Brain pericyte (primary cell): ENCODE measurements at regions not wholly inside any gene's neighbourhood (a gene's known extent, or its start where the extent isn't known, plus 50 kb on each side); places are given as distances from the start of the nearest gene placed in this dataset.

Experiments used
- DNase-seq: peaks from one replicate; pipeline ENCODE4 v3.0.0-alpha.2; 2012; ENCODE audit warnings: low read depth, low spot score

DNA sequence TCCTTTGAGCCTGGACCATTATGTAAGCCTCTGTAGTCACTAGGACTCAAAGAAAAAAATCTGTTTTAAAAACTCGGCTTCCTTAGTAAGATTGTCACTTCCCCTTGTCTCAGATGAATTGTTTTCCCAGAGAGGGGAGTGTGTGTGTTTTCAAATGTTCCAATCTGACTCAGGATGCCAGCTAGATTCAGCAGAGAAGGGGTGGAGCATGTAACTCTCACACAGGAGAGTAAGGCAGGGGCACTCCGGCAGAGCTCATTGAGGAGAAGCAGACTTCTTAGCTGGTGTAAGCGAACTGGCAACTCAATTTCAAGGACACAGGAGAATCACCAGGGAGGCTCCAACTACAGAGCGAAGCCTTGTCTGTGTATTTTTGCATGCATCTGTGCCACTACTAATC, 623.2 kb downstream of the LMO4 start:
- DNase-seq: no peak

GRCh38 chr1:87953121-87953520, 624.4 kb downstream of the LMO4 start:
- no peak for DNase-seq

- peak; percentile 39 for DNase-seq
Measured at GRCh38 chr1:87953732-87954344, 625.2 kb downstream of the LMO4 start.

GRCh38 chr1:87955038-87955437, 626.4 kb downstream of the LMO4 start:
- no peak for DNase-seq

GRCh38 chr1:87956072-87956471, 627.4 kb downstream of the LMO4 start:
- DNase-seq: peak; percentile 13

DNA sequence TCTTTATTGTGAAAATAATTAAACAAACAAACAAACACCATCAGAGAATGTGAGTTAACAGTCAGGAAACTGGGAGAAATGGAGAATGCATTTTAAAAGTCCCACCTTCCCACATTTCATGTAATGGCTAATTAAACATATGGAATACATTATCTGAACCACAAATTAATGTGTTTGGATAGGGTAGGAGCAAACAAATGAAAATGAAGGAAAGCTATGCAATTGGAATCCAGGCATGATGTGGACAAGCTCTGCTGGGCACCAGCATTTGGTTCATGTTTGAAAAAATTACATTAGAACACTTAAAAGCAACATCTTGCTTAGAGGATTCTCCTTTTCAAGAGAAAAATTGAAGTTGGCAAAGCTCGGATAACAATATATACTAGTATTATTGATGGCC, 628.1 kb downstream of the LMO4 start:
- DNase-seq: no peak

DNA sequence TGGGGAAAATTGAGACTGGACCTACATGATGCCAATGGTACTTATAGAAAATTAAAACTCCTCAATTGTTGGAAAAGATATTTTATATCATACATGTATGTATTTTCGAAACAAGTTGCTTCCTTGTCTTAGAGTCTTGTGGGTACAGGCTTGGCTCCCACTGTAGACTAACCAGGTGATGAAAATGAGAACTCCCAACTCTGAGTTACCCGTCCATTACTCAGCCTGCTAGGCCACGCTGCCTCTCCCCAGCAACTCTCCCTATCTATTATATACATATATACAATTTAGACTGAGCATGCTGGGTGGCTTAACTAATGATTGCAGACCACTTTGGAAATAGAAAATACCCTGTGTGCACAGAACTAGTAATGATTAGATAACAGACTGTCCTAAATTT, 628.7 kb downstream of the LMO4 start:
- no peak for DNase-seq

- DNase-seq: no peak
Measured at GRCh38 chr1:87958201-87958600, 629.5 kb downstream of the LMO4 start.

DNA sequence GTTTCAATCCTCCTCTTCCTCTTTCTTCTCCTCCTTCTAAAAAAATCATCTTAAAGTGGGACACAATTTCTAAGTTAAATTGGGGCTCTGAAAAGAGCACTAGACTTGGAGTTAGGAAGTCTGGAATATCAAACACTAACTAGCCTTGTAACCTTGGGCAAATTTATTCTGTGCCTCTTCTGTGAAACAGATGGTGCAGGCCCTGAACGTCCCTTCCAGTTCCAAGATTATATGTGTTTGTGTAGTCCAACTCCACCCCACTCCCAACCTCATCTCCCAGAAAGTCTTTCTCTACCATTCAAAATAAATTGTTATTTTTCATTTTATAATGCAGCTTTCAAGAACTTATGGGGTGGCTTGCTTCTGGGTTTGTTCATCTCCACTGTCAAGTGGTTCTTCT, 630.0 kb downstream of the LMO4 start:
- no peak for DNase-seq

- DNase-seq: no peak
Measured at GRCh38 chr1:87959236-87959635, 630.6 kb downstream of the LMO4 start.

- no peak for DNase-seq
Measured at GRCh38 chr1:87961992-87962391, 633.3 kb downstream of the LMO4 start.

DNA sequence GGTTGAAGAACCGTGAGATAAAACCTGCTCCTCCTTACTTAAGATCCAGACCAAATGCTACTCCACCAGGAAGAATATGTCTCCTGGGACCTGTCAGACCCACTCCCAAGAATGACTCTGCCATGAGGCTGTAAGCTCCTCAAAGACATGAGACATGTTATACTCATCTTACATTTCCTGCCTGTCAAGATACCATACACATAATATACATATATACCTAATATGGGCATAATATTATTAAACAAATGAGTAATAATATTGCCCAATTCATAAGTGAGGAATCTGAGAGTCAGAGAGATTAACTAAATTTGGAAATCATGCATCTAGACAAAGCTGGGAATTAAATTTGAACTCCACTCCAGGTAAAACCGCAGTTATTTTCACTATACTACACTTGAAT, 634.9 kb downstream of the LMO4 start:
- DNase-seq: no peak

GRCh38 chr1:87965193-87965592, 636.5 kb downstream of the LMO4 start:
- DNase-seq: no peak

GRCh38 chr1:87968197-87968955, 639.7 kb downstream of the LMO4 start:
- DNase-seq: no peak

- DNase-seq: no peak
Measured at GRCh38 chr1:87969040-87969439, 640.4 kb downstream of the LMO4 start.

GRCh38 chr1:87972811-87973210, 644.1 kb downstream of the LMO4 start:
- DNase-seq: no peak

GRCh38 chr1:87973896-87974295, 645.2 kb downstream of the LMO4 start:
- DNase-seq: no peak

- no peak for DNase-seq
Measured at GRCh38 chr1:87976316-87976715, 647.6 kb downstream of the LMO4 start.

- no peak for DNase-seq
Measured at GRCh38 chr1:87977145-87977544, 648.5 kb downstream of the LMO4 start.

DNA sequence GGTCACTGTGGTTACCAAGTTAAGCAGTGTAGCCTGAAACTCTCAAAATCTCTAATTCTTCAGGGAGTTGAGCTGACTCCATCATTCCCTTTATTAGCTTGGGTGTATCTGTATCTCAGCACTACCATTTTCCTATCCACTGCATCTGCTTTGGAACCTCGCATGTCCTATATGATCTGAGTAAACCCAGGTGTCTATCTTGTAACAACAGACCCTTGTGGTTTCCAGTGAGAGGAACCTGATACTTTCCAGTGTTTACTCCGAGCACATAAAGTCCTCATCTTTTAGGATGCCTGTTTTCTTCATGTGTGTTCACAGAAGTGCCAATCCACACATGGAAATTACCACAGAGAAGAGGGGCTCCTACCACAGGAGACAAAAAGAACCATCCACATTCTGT, 650.4 kb downstream of the LMO4 start:
- no peak for DNase-seq

DNA sequence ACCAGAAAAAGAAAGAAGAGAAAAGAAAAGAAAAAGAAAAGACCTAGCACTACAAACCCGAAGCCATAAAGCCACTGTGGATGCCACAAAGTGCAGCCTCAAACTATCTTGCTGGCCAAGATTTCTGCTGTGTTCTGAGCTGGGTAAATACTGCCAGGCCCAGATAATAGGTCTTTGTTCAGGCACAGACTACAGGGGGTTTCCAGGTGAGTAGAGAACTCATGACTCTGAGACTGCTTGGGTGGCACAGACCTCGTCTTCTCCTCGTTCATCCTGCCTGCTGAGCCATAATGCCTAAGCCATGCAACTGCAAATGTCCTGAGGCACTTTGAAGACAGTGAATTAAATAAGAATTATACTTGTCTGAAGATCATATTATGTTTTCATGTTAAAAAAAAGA, 651.8 kb downstream of the LMO4 start:
- DNase-seq: no peak

GRCh38 chr1:87981386-87981785, 652.7 kb downstream of the LMO4 start:
- no peak for DNase-seq

DNA sequence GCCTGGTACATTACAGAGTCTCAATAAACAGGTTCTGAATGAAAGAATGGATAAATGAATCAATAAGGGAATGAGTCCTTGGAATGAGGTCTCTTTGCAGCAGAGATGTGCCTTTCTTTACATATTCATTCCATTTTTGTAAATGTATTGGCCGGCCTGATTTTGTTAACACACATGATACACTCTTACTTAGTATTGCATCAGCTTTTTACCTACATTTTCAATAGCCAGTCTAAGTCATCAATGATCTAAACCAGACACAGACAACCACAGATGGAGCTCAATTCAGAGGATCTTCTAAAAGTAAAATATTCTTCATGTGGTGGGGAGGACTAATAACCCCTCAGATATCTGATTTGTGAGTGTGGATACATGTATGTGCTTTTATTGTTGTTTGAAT, 653.1 kb downstream of the LMO4 start:
- DNase-seq: no peak

GRCh38 chr1:87983841-87984240, 655.2 kb downstream of the LMO4 start:
- DNase-seq: no peak
